Prostate gland (tissue), 2 donors: ENCODE measurements at regions not wholly inside any gene's neighbourhood (a gene's known extent, or its start where the extent isn't known, plus 50 kb on each side); places are given as distances from the start of the nearest gene placed in this dataset.
"Not testable (repeated sequence)": the region's sequence is repeated elsewhere in the genome, so short reads cannot be mapped to it uniquely, and the experiment has no call there.

ENCODE experiments used
- DNase-seq: peaks from one replicate; pipeline ENCODE4 v3.0.0-alpha.2; 2019; ENCODE audit warnings: low spot score
- H3K27ac ChIP-seq, 2 donors: fragments of 200-600 bp; sonication (generic); 2 replicates each; pipeline ENCODE4 v1.5.1; 2017 to 2019
- H3K27me3 ChIP-seq: fragments of 200-600 bp; sonication (generic); replicated peaks from 2 replicates; pipeline ENCODE4 v1.5.1; 2019; ENCODE audit not compliant: insufficient read depth
- H3K36me3 ChIP-seq, 2 donors: fragments of 200-600 bp; sonication (generic); 1 replicate in 1 of 2; 2 replicates in 1 of 2; pipeline versions ENCODE4 v1.5.1 to v1.8.1; 2017 to 2019
- H3K4me1 ChIP-seq: fragments of 200-600 bp; sonication (generic); replicated peaks from 2 replicates; pipeline ENCODE4 v1.5.1; 2019
- H3K4me3 ChIP-seq, 2 donors: fragments of 200-600 bp; sonication (generic); 2 replicates each; pipeline ENCODE4 v1.5.1; 2017 to 2019
- H3K9me3 ChIP-seq: fragments of 200-600 bp; sonication (generic); 2 replicates; pipeline ENCODE4 v1.5.1; 2017
- POLR2A ChIP-seq: fragments of 450-650 bp; IDR thresholded peaks from one replicate; pipeline ENCODE4 v1.6.1; 2016; ENCODE audit warnings: antibody characterized with exemption, mild to moderate bottlenecking
- POLR2AphosphoS5 ChIP-seq: sonication (generic); formaldehyde crosslinking; IDR thresholded peaks from one replicate; pipeline ENCODE4 v1.6.1; 2017; ENCODE audit warnings: antibody characterized with exemption
- WGBS: methylation state at CpG from one replicate; pipeline ENCODE4 v1.1.5; 2018; 5-methylcytosine and 5-hydroxymethylcytosine counted together
- intact Hi-C: fragments of 100-400 bp; cut with DNase I; formaldehyde crosslinking; loops from one replicate; pipeline ENCODE4 v1.14.2; 2022
- TF ChIP-seq, protein P1 (sequence below), 4 experiments: fragments of 200-600 bp in 2 of 4; fragments of 450-650 bp in 2 of 4; sonication (generic) in 2 of 4; IDR thresholded peaks; 1 replicate in 3 of 4; 2 replicates in 1 of 4; pipeline ENCODE4 v1.5.1; 2016 to 2019; ENCODE audit warnings: antibody characterized with exemption in 4 of 4, mild to moderate bottlenecking in 2 of 4, moderate library complexity in 2 of 4

DNA sequence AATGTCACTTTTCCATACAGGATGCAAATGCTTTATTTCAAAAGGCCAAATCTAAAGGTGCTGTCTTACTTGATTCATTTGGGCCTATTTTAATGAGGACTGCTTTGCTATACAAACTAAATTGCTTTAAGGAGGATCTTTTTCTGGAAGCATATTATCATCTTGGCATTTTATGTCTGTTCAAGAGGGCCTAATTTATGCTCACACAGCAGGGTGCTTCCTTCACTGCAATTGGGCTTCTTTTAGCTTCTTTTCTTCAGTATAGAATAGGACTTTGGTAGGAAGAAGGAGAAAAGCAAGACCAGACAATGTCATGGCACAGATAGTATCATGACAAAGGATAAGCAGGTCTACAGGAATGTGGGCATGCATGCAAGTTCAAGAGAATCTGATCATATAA is 222.4 kb upstream of the ANKRD50 start:
- no peak for DNase-seq
- TF ChIP-seq, protein P1, sequence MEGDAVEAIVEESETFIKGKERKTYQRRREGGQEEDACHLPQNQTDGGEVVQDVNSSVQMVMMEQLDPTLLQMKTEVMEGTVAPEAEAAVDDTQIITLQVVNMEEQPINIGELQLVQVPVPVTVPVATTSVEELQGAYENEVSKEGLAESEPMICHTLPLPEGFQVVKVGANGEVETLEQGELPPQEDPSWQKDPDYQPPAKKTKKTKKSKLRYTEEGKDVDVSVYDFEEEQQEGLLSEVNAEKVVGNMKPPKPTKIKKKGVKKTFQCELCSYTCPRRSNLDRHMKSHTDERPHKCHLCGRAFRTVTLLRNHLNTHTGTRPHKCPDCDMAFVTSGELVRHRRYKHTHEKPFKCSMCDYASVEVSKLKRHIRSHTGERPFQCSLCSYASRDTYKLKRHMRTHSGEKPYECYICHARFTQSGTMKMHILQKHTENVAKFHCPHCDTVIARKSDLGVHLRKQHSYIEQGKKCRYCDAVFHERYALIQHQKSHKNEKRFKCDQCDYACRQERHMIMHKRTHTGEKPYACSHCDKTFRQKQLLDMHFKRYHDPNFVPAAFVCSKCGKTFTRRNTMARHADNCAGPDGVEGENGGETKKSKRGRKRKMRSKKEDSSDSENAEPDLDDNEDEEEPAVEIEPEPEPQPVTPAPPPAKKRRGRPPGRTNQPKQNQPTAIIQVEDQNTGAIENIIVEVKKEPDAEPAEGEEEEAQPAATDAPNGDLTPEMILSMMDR (IDR thresholded peaks at IDR 0.05) = no peak
- no peak for TF ChIP-seq POLR2A
- TF ChIP-seq POLR2AphosphoS5 = no peak
- Histone ChIP-seq H3K4me3 (no peak overlapping the region), H3K4me1 (no peaks in the 10 kb centered on the region), H3K9me3 (no peaks in the 10 kb centered on the region), H3K27ac (no peak overlapping the region), H3K27me3 (no peaks in the 10 kb centered on the region), H3K36me3 (no peaks in the 10 kb centered on the region)
- intact Hi-C loops = no loop called here

DNA sequence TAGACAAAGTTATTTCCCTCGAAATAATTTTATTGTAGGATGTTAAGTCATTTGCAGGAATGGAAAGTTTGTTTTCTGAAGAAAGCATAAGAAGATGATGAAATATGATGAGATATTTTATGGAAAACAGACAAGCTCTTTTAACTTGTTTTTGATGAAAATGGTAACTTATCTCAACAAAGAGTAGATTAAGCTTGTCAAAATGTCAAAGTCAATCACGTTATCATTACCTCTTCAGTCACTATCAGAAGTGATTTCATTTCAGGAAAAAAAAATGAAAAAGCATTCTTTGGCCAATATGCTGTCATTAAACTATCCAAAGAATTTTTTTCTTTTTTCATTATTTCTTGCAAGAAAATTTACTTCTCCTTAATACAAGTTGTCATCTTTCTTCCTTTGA is 221.0 kb upstream of the ANKRD50 start:
- no peak overlapping the region for H3K27ac ChIP-seq
- no peak for DNase-seq
- TF ChIP-seq POLR2A = no peak
- TF ChIP-seq, protein P1 (IDR thresholded peaks at IDR 0.05) = no peak
- TF ChIP-seq POLR2AphosphoS5 = no peak
- no peaks in the 10 kb centered on the region for H3K4me1 ChIP-seq
- no peaks in the 10 kb centered on the region for H3K27me3 ChIP-seq
- no peaks in the 10 kb centered on the region for H3K36me3 ChIP-seq
- H3K4me3 ChIP-seq = no peak overlapping the region
- H3K9me3 ChIP-seq = no peaks in the 10 kb centered on the region
- intact Hi-C loops = no loop called here
- WGBS = 94% methylated on average over 2 of the region's 2 CpGs

- intact Hi-C loops = no loop called here
- TF ChIP-seq, protein P1 (IDR thresholded peaks at IDR 0.05) = no peak
- TF ChIP-seq POLR2AphosphoS5 = peak; percentile 21
- Histone ChIP-seq H3K4me1 (no peaks in the 10 kb centered on the region), H3K27me3 (no peaks in the 10 kb centered on the region), H3K27ac (no peak overlapping the region), H3K36me3 (no peaks in the 10 kb centered on the region), H3K4me3 (no peak overlapping the region), H3K9me3 (no peaks in the 10 kb centered on the region)
- DNase-seq = no peak
- 39% methylated on average over 1 of the region's 1 CpG for WGBS
Measured at GRCh38 chr4:124932447-124932846, 219.9 kb upstream of the ANKRD50 start.

GRCh38 chr4:124931050-124931449 is 218.5 kb upstream of the ANKRD50 start:
- no peak for DNase-seq
- no peaks in the 10 kb centered on the region for H3K27me3 ChIP-seq
- no peaks in the 10 kb centered on the region for H3K36me3 ChIP-seq
- 12% methylated on average over 1 of the region's 1 CpG for WGBS
- no peak overlapping the region for H3K27ac ChIP-seq
- H3K4me1 ChIP-seq = no peaks in the 10 kb centered on the region
- no peaks in the 10 kb centered on the region for H3K9me3 ChIP-seq
- TF ChIP-seq POLR2A (no peak), POLR2AphosphoS5 (no peak)
- TF ChIP-seq, protein P1 (IDR thresholded peaks at IDR 0.05) = no peak
- intact Hi-C loops = no loop called here
- no peak overlapping the region for H3K4me3 ChIP-seq

GRCh38 chr4:124922748-124923147 is 210.2 kb upstream of the ANKRD50 start:
- H3K27me3 ChIP-seq, intact Hi-C loops, H3K27ac ChIP-seq, DNase-seq, H3K4me1 ChIP-seq, H3K9me3 ChIP-seq, H3K36me3 ChIP-seq, H3K4me3 ChIP-seq: not testable (repeated sequence)
- 99% methylated on average over 12 of the region's 12 CpGs for WGBS
